ENCODE measurements at regions not wholly inside any gene's neighbourhood (a gene's known extent, or its start where the extent isn't known, plus 50 kb on each side); places are given as distances from the start of the nearest gene placed in this dataset.
A peak's percentile ranks its signal among the peaks of the same experiment; 100 is the strongest.

GRCh38 chr1:56036479-56036878 lies 542.9 kb downstream of the PLPP3 start:
- H3K9ac ChIP-seq (ENCODE audit: control insufficient read depth, insufficient read depth, low read length): no peak overlapping the region

GRCh38 chr1:56034847-56035481 lies 544.4 kb downstream of the PLPP3 start:
- TF ChIP-seq BACH1 (IDR thresholded peaks at IDR 0.05; ENCODE audit: borderline replicate concordance) (no peak), ASH2L (IDR thresholded peaks at IDR 0.05; ENCODE audit: borderline replicate concordance, low read depth) (no peak), MEF2B (IDR thresholded peaks at IDR 0.05; ENCODE audit: partially characterized antibody, poor library complexity, severe bottlenecking) (no peak), RELA (IDR thresholded peaks at IDR 0.05; ENCODE audit: borderline replicate concordance, partially characterized antibody) (no peak), ELK1 (IDR thresholded peaks at IDR 0.05; ENCODE audit: low read depth, low read length) (no peak), SRF (IDR thresholded peaks at IDR 0.05; ENCODE audit: low read depth in 2 of 2, low read length in 2 of 2) (no peak), FOS (IDR thresholded peaks at IDR 0.05; ENCODE audit: borderline replicate concordance, extremely low read depth, insufficient read length) (no peak), SPI1 (IDR thresholded peaks at IDR 0.05; ENCODE audit: borderline replicate concordance, insufficient read depth, low read depth, low read length) (no peak), USF1 (IDR thresholded peaks at IDR 0.05; ENCODE audit: borderline replicate concordance, extremely low read length, insufficient read depth, low read depth, low read length) (no peak), NFIC (IDR thresholded peaks at IDR 0.05; ENCODE audit: low read depth, low read length) (no peak)
- WGBS (ENCODE audit: insufficient coverage, insufficient replicate concordance, low lambda C conversion rate, missing lambda C conversion rate): 69% methylated on average over 2 of the region's 2 CpGs

More at GRCh38 chr1:56036479-56036878, 542.9 kb downstream of the PLPP3 start:
- in situ Hi-C loops (cut with MboI) (no loop called here), intact Hi-C loops (cut with micrococcal nuclease; ENCODE audit: unreplicated experiment) (no loop called here)
- ChIA-PET SMC1A (ENCODE audit: uncharacterized antibody, unreplicated experiment) (interaction anchor here (0.6 to 1.4 kb wide), 3 partner anchors 71 to 318 kb away, joined by 3 to 4 read pairs (median 3); no protein-coding TSS in a partner anchor), RAD21 (ENCODE audit: unreplicated experiment) (no interaction called here), CTCF (no interaction called here), POLR2A (no interaction called here)
- H3K79me2 ChIP-seq (ENCODE audit: control insufficient read depth, insufficient read depth, low read length): no peaks in the 10 kb centered on the region
- no peak overlapping the region for H3K27ac ChIP-seq (ENCODE audit: control insufficient read depth, insufficient read depth)
- no peaks in the 10 kb centered on the region for H3K27me3 ChIP-seq (replicated peaks in 1 of 2; ENCODE audit: control insufficient read depth in 2 of 2, insufficient read depth in 2 of 2, low read length in 1 of 2)
- no peaks in the 10 kb centered on the region for H4K20me1 ChIP-seq (ENCODE audit: control insufficient read depth, insufficient read depth)
- H3K4me2 ChIP-seq (ENCODE audit: control insufficient read depth, insufficient read depth): no peak overlapping the region
- FAIRE-seq: no peak
- no peak overlapping the region for H3K4me3 ChIP-seq
- no peak for ATAC-seq
- H2AFZ ChIP-seq (ENCODE audit: control insufficient read depth, low read depth, low read length): no peak overlapping the region
- H3K4me1 ChIP-seq (ENCODE audit: control insufficient read depth, insufficient read depth, low read length): no peaks in the 10 kb centered on the region
- H3K36me3 ChIP-seq (ENCODE audit: control insufficient read depth in 2 of 2, insufficient read depth in 2 of 2, low read length in 1 of 2): no peaks in the 10 kb centered on the region
- no peak for DNase-seq (ENCODE audit: low read depth, low spot score)
- TF ChIP-seq RAD51 (IDR thresholded peaks at IDR 0.05) (peak; percentile 52), ATF2 (IDR thresholded peaks at IDR 0.05; ENCODE audit: low read length) (no peak)
- no peaks in the 10 kb centered on the region; the same call in 2 of the 3 replicates for H3K9me3 ChIP-seq (replicated peaks; ENCODE audit: control insufficient read depth, insufficient read depth, low read length)
- no TSS peak for BruUV-seq (replicated peaks)

More at GRCh38 chr1:56034847-56035481, 544.4 kb downstream of the PLPP3 start:
- ChIA-PET SMC1A (ENCODE audit: uncharacterized antibody, unreplicated experiment) (interaction anchor here (0.8 to 1.4 kb wide), 2 partner anchors 22 to 73 kb away, joined by 4 read pairs; no protein-coding TSS in a partner anchor), CTCF (interaction anchor here (1.1 kb wide), 1 partner anchor 98 kb away, joined by 3 read pairs; no protein-coding TSS in a partner anchor), RAD21 (ENCODE audit: unreplicated experiment) (no interaction called here), POLR2A (no interaction called here)
- no TSS peak for BruUV-seq (replicated peaks)
- Histone ChIP-seq H3K27ac (ENCODE audit: control insufficient read depth, insufficient read depth) (no peak overlapping the region), H3K27me3 (replicated peaks in 1 of 2; ENCODE audit: control insufficient read depth in 2 of 2, insufficient read depth in 2 of 2, low read length in 1 of 2) (no peaks in the 10 kb centered on the region), H2AFZ (ENCODE audit: control insufficient read depth, low read depth, low read length) (no peak overlapping the region), H4K20me1 (ENCODE audit: control insufficient read depth, insufficient read depth) (no peaks in the 10 kb centered on the region), H3K4me2 (ENCODE audit: control insufficient read depth, insufficient read depth) (no peak overlapping the region), H3K9ac (ENCODE audit: control insufficient read depth, insufficient read depth, low read length) (no peak overlapping the region), H3K36me3 (ENCODE audit: control insufficient read depth in 2 of 2, insufficient read depth in 2 of 2, low read length in 1 of 2) (no peaks in the 10 kb centered on the region), H3K4me1 (ENCODE audit: control insufficient read depth, insufficient read depth, low read length) (no peaks in the 10 kb centered on the region), H3K79me2 (ENCODE audit: control insufficient read depth, insufficient read depth, low read length) (no peaks in the 10 kb centered on the region), H3K4me3 (no peak overlapping the region), H3K9me3 (replicated peaks; ENCODE audit: control insufficient read depth, insufficient read depth, low read length) (no peaks in the 10 kb centered on the region; the same call in 2 of the 3 replicates)
- FAIRE-seq: no peak
- no peak for DNase-seq (ENCODE audit: low read depth, low spot score)
- intact Hi-C loops (cut with micrococcal nuclease; ENCODE audit: unreplicated experiment) (no loop called here), in situ Hi-C loops (cut with MboI) (no loop called here)
- no peak for ATAC-seq
